ENCODE measurements at regions not wholly inside any gene's neighbourhood (a gene's known extent, or its start where the extent isn't known, plus 50 kb on each side); places are given as distances from the start of the nearest gene placed in this dataset.

GRCh38 chr7:112573302-112574039, 92.7 kb downstream of the LSMEM1 start:
- Histone ChIP-seq H3K4me3 (no peak overlapping the region), H3K36me3 (ENCODE audit: low read depth) (no peaks in the 10 kb centered on the region), H3K9me3 (no peaks in the 10 kb centered on the region), H3K4me1 (ENCODE audit: low read depth) (peaks cover 41% of the 10 kb centered on the region)
- peak in 2 of 3 donors; percentile 41 to 46 for DNase-seq
- intact Hi-C loops (cut with DNase I, micrococcal nuclease) = no loop called here
- ATAC-seq = peak; percentile 12
- TF ChIP-seq CTCF (IDR thresholded peaks at IDR 0.05) = no peak

DNA sequence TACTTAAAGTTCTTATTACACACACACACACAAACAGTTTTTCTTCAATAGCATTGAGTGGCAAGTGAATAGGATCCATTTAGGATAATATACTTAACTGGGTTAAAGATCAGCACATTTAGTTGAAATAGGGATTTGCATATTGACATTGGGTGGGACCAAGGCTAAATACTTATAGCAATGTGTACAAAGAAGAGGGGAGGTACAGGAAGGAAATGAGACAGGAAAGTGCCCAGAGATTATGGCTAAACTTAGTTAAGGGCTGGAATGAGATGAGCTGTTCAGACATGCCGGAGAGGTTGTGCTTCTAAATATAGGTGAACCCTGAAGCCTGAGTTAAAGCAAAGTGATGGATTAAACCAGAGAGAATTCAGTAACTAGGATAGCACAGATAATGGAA, 95.1 kb downstream of the LSMEM1 start:
- Histone ChIP-seq H3K36me3 (ENCODE audit: low read depth) (no peaks in the 10 kb centered on the region), H3K4me3 (no peak overlapping the region), H3K9me3 (peaks cover 4% of the 10 kb centered on the region), H3K4me1 (ENCODE audit: low read depth) (peaks cover 32% of the 10 kb centered on the region)
- no peak for DNase-seq
- TF ChIP-seq CTCF (IDR thresholded peaks at IDR 0.05) = no peak
- intact Hi-C loops (cut with DNase I, micrococcal nuclease) = no loop called here
- ATAC-seq = peak; percentile 28

DNA sequence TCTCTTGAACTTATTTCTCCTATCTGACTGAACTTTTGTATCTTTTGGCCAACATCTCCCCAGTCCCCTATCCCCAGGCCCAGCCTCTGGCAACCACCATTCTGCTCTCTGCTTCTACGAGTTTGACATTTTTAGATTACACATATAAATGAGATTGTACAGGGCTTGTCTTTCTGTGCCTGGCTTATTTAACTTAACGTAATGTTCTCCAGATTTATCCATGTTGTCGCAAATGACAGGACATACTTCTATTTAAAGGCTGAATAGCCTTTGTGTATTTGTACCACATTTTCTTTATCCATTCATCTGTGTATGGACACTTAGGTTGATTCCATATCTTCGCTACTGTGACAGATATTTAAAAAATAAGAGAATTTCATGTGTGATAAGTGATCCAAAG, 98.6 kb downstream of the LSMEM1 start:
- TF ChIP-seq CTCF (IDR thresholded peaks at IDR 0.05) = no peak
- ATAC-seq (no peak), DNase-seq (no peak)
- H3K9me3 ChIP-seq = peaks cover 4% of the 10 kb centered on the region
- H3K4me3 ChIP-seq = no peak overlapping the region
- no peaks in the 10 kb centered on the region for H3K36me3 ChIP-seq (ENCODE audit: low read depth)
- H3K4me1 ChIP-seq (ENCODE audit: low read depth) = peaks cover 7% of the 10 kb centered on the region
- intact Hi-C loops (cut with DNase I, micrococcal nuclease) = no loop called here

DNA sequence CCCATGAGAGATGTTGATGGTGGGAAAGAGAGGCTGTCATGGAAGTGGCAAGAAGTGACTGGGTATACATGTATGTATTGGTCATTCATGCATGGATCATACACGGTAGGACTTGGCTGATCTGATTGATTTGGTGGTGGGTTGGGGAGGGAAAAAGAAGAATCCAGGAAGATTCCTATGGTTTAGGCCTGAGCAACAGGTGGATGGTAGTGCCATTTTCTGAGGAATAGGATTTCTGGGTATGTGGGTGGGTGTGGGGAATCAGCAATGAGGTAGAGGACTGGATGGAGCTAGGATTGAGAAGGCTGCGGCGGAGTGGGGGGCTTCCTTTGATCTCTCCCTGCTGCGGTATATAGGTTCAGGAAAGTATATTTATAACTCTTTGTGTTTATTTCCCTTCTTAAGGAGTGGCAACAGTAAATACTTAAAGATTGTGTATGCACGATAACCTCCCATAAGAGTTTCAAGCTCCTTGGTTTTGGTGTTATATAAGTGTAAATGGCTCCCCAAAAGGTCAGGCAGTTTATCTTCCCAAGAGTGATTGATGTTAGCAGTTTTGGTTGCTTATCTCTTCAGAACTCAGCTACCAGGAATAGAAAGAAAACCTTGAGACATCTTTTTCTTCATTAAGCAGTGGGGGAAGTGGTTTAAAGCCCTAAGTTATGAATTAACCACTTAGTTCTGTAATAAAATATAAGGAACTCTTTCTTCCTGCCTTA, 100.1 kb downstream of the LSMEM1 start:
- ATAC-seq (no peak), DNase-seq (no peak)
- H3K9me3 ChIP-seq = peaks cover 4% of the 10 kb centered on the region
- no peaks in the 10 kb centered on the region for H3K4me1 ChIP-seq (ENCODE audit: low read depth)
- no peaks in the 10 kb centered on the region for H3K36me3 ChIP-seq (ENCODE audit: low read depth)
- no peak for TF ChIP-seq CTCF (IDR thresholded peaks at IDR 0.05)
- no peak overlapping the region for H3K4me3 ChIP-seq
- intact Hi-C loops (cut with DNase I, micrococcal nuclease) = no loop called here

DNA sequence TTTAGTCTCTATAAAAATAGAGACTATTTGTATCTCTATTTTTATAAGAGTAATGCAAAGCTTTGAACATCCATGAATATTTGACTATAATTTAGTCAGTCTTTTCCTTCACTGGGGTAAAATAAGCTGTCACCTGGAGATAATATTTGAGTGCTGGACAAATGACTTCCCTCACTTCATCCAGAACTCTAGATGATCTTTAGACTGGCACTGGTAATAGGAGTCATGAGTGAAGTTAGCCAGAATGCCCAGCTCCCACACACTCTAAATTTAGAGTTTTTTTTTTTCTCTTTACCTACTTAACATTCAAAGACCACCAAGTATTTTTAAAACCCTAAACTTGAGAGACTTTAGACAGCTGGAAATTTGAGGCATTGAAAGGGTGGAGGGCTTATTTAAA, 100.7 kb downstream of the LSMEM1 start:
- ATAC-seq = no peak
- no peaks in the 10 kb centered on the region for H3K4me1 ChIP-seq (ENCODE audit: low read depth)
- no peak overlapping the region for H3K4me3 ChIP-seq
- no peak for DNase-seq
- no peak for TF ChIP-seq CTCF (IDR thresholded peaks at IDR 0.05)
- peaks cover 4% of the 10 kb centered on the region for H3K9me3 ChIP-seq
- intact Hi-C loops (cut with DNase I, micrococcal nuclease) = no loop called here
- no peaks in the 10 kb centered on the region for H3K36me3 ChIP-seq (ENCODE audit: low read depth)

Data from mucosa of descending colon (tissue), 3 donors.